ENCODE measurements at regions not wholly inside any gene's neighbourhood (a gene's known extent, or its start where the extent isn't known, plus 50 kb on each side); places are given as distances from the start of the nearest gene placed in this dataset.
"Not testable (repeated sequence)": the region's sequence is repeated elsewhere in the genome, so short reads cannot be mapped to it uniquely, and the experiment has no call there.

- no peak for DNase-seq (ENCODE audit: low read depth)
These were observed 97.5 kb downstream of the SH3YL1 start for GRCh38 chr2:166381-166780.

- DNase-seq (ENCODE audit: low read depth): no peak
These were observed 98.3 kb downstream of the SH3YL1 start for GRCh38 chr2:165530-165929.

DNA sequence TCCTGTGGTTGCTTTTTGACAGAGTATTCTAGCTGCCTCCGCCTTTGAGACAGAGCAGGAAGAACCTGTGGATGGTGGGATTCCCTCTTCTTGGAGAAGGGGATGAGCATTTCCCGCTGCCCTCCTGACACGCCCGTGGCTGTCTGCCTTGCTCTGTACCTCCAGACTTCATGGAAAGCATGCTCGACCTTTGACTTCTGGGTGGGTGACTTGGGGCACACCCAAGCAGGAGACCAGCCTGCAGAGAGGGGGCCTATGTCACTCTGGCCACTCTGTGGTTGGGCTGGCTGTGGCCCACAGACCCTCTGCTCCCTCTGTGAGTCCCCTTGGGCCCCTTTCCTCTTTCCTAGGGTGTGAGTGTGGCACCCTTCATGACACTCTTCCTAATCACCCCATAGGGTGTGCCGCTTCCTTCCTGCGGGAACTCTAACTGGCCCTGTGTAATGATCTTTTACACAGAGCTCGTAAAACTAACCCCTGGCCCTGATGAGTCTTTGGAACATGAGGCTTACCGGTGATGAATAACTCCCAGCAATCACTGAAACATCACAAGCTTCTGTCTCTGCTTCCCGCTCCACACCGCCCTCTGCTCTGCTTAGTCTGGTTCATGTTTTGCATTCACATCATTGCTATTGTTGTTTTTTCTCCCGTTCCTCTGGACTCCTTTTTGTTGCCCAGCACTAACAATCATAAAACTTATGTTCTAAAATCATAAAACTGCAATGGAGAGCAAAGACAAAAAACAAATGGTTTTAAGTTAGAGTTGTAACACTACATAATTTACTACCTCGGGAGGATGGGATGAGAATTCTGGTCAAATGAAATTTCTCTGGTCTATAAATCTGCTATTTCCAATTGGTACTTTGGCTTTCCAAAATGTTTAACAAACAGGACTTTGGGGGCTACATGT, 101.1 kb downstream of the SH3YL1 start:
- DNase-seq (ENCODE audit: low read depth): peak; percentile 21

- DNase-seq (ENCODE audit: low read depth): no peak
These were observed 102.1 kb downstream of the SH3YL1 start for GRCh38 chr2:161729-162128.

DNA sequence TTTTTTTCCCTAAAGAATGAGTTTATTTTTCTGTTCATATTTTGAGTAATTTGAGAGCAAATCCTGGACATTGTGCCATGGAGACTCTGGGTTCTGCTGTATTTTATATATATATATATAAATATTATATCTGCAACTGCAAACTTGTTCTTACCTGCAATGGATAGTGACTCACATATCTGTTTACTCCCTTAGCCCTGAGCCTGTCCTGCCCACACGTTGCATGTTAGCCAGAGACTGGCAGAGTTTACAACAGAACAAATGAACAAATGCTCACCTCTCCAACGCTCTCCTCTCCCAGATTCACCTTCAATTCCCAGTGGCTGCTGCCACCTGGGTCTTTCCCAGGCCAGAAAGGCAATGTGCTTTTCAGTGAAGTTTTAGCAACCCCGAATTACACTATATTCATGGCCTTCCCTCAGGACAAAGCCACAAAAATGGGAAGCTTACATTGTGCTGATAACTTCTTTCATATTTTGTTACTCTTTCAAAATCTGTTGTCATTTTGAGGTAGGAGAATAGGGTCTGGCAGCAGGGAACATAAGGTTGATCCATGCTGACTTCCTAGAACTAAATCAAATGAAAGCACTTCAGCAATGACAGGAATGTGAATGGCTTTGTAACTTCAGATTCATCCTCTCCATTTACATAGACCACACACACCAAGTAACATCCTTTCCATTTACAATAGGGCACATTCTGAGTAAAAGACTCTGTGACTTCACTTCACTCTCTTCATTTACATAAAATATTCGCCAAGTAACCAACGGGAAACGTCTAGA, 105.4 kb upstream of the FAM110C start:
- DNase-seq (ENCODE audit: low read depth): no peak

DNA sequence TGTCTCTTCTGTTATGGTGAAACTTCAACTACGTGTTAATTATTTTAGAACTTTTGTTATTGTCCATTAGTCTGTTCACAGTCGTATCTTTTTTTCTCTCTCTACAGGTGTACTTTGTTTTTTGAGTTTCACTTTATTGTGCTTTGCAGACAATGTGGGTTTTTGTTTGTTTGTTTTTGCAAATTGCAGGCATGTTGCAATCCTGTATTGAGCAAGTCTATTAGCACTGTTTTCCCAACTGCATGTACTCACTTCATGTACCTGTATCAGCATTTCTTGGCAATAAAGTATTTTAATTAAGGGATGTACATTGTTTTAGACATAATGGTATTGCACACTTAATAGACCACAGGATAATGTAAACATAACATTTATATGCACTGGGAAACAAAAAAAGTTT, 99.1 kb upstream of the FAM110C start:
- DNase-seq (ENCODE audit: low read depth): no peak

- no peak for DNase-seq (ENCODE audit: low read depth)
These were observed 95.3 kb upstream of the FAM110C start for GRCh38 chr2:141611-142010.

DNA sequence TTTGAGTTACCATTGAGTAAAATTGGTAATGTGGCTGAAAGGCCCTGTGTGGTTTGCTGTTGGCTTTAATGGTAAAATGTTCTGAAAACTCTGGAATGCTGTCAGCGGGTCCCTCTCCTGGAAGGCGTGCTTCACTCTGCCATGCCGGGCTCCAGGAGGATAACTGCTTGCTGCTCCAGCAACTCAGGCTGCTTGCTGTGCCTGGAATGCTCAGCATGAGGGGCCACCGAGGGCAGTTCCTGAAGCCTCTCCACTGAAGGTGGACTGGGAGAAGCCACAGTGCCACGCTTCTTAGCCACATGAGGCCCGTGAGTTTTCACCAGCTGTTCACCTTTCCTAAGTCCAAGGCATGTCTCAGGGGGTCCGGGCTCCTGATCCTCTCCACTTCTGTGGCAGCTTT, 90.4 kb upstream of the FAM110C start:
- DNase-seq (ENCODE audit: low read depth): no peak

DNA sequence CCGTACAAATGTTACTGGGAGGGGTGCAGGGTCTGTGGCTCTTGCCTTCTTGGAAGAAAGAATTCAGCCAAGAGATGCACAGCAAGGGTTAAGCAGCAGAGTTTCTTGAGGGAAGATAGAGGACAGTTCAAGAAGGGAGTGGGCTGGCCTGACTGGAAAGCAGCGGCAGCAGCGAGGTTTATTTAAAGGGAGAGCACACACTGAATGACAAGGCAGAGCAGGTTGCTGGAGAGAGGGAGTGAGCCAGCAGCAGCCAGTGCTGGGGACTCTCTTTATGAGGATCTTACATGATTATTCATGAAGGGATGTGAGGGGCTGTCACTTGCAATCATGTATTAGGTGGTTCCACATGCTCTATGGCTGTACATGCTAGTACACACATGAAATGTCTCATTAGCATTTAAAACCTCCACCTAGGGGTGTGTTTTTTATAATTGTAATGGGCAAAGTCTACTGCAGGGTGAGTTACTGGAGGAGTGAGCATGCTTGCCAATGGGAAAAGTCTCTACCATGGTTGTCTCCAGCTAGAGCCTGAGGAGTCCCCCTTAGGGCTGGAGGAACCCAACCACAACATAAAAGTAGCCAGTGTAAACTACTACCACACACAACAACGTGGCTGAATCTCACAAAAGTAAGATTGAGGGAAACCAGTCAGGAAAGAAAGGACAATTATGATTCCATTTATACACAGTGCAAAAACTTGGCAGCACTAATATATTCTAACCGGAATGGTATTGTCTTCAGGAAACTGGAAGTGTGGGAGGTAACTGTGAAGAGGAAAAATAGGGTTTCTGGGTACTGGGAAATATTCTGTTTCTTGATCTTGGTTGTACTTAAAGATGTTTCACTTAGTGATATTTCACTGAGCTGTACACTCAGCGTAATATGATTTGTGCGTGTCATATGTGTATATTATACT, 87.6 kb upstream of the FAM110C start:
- no peak for DNase-seq (ENCODE audit: low read depth)

DNA sequence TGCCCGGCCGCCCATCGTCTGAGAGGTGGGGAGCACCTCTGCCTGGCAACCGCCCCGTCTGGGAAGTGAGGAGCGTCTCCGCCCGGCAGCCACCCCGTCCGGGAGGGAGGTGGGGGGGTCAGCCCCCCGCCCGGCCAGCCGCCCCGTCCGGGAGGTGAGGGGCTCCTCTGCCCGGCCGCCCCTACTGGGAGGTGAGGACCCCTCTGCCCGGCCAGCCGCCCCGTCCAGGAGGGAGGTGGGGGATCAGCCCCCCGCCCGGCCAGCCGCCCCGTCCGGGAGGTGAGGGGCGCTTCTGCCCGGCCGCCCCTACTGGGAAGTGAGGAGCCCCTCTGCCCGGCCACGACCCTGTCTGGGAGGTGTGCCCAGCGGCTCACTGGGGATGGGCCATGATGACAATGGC, 80.5 kb upstream of the FAM110C start:
- not testable (repeated sequence) for DNase-seq (ENCODE audit: low read depth)

DNA sequence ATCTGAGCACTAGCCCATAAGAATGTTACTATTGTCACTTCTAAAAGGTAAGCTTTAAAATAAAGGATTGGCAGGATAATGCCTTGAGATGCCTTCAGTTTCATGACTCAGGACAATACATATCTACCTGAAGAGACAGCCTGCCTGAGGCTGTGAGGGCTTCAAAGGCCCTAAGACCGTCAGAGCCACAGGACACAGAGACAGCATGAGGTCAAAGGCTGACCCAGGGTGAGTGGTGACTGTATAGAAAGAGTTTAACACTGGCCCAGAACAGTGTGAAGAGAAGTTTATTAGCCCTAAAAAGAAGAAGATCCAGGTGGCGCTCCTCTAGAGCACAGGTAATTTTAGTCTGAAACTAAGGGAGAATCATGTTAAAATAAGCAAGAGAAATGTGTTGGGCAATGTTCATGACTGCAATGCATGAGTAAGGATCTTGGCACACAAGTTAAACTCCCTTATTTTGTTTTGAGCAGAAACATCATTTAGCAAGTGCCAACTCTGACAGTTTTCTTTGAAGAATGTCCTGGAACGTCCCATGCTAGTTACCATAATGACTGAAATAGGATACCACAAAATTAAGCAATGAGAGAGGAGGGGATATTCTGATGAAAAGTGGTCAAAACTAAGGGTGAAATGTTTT, 78.1 kb upstream of the FAM110C start:
- DNase-seq (ENCODE audit: low read depth): no peak

- DNase-seq (ENCODE audit: low read depth): no peak
These were observed 70.6 kb upstream of the FAM110C start for GRCh38 chr2:116953-117352.

- DNase-seq (ENCODE audit: low read depth): no peak
These were observed 69.0 kb upstream of the FAM110C start for GRCh38 chr2:115303-115702.

DNA sequence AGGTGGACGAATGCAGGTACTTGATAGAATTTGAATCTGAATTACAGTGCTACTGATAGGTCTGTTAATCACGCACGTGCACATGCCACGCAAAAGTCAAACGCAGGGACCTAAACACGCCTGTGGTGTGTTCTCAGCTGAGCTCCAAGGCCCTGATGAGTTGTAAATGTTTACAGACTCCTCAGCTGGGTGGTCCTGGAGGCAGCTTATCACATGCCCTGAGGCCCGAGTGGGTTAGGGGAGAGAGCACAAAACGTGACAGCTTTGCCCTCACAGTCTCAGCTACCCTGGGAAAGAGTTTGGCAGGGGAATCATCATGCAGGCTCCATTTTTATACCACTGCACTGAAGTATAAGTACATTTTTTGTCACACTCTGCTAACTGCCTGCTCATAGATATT, 68.3 kb upstream of the FAM110C start:
- DNase-seq (ENCODE audit: low read depth): no peak

DNA sequence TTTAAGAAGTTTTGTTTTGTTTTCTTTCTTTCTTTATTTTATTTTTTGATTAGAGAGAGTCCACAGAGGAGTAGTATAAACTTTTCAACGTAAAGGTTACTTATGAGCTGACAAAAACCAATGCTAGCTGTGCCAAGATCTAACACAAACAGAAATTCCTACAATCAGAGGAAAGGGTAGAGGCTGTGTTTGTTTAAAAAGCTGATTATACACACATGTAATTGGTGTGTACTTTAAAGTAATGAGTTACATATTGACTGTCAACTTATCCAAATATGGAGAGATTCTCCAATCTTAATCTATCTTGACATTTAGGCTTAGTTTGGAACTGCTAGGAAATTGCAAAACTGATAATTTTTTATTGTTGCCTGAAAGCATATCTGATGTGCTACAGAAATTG, 63.7 kb upstream of the FAM110C start:
- no peak for DNase-seq (ENCODE audit: low read depth)

GRCh38 chr2:108920-109809, 62.9 kb upstream of the FAM110C start:
- no peak for DNase-seq (ENCODE audit: low read depth)

DNA sequence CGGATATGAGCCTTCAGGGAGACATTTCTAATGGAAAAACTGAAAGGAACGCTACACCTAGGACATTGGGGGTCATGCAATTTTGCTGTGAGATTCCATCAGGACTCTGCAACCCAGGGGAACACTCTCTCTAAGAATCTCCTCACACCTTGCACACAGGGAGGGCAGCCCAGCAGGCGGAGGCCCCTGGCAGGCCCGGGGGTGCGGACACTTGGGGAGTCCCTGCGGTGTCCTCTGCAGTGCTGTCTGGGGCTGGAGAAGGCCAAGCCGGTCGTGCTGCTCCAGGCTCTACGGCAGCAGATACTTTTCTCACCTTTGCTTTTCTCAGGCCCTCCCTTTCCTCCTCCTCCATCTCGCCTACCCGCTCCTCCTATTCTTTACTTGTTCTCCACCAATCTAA, 54.7 kb upstream of the FAM110C start:
- DNase-seq (ENCODE audit: low read depth): no peak
